DMS 273 (cell line): ENCODE measurements at regions not wholly inside any gene's neighbourhood (a gene's known extent, or its start where the extent isn't known, plus 50 kb on each side); places are given as distances from the start of the nearest gene placed in this dataset.
"Not testable (repeated sequence)": the region's sequence is repeated elsewhere in the genome, so short reads cannot be mapped to it uniquely, and the experiment has no call there.

Experiments used
- DNase-seq: peaks from one replicate; lab custom pipeline; 2025; ENCODE audit not compliant: unreplicated experiment; lab: John Stamatoyannopoulos, UW

- no peak for DNase-seq
Observed at GRCh38 chr15:96638793-96639192, 308.3 kb downstream of the NR2F2 start.

DNA sequence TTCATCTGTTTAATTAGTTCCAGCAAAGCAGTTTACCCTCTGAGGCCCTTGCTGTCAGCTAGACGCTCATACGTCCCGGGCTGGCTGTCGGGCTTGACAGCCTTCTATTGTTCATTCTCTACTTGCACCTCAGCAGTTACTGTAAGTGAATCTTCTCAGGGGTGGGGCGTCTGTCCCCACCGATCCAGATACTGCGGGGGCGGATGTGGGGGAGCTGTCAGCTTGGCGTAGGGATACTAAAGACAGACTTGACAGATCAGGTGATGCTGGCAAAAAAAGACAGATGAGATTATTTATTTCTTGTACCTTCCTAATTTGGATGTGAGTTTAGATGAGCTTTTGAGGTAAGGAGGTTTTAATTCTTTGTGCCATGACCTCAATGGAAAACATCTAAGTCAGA is 315.3 kb downstream of the NR2F2 start:
- no peak for DNase-seq

DNA sequence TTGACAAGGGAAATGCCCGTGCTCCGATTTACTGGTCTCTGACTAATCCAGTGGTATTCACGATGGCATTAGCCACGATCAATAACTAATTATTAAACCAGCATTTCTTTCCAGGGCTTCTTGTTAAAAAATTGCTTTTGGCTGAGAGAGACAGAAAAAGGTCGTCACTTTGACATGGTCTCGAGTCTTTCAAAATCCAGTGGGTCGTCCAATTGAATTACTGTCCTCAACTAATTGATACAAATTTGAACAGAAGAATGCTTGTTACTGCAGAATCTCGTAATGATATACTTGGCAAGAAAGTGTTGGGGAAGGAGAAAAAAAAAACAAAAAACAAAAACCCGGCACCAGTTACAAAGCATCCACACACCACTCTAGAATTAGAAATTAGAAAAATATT is 318.4 kb downstream of the NR2F2 start:
- no peak for DNase-seq

DNA sequence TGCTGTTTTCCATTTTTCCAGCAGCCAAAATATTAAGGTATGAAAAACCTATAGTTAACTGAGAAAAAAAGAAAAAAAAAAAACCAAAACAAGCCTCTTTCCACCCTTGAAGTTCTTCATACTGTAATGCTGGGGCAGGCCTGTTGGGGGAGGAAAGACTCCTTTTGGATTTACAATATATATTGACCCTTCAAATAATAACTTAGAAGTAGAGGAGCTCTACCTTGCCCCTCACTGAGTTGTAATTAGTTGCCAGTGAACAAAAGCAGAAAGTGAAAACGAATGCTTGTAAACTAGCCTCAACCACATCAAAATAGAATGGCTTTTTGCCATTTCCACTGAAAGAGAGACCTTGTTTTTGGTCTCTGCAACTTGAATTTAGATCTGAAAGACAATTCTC is 326.6 kb downstream of the NR2F2 start:
- no peak for DNase-seq

DNA sequence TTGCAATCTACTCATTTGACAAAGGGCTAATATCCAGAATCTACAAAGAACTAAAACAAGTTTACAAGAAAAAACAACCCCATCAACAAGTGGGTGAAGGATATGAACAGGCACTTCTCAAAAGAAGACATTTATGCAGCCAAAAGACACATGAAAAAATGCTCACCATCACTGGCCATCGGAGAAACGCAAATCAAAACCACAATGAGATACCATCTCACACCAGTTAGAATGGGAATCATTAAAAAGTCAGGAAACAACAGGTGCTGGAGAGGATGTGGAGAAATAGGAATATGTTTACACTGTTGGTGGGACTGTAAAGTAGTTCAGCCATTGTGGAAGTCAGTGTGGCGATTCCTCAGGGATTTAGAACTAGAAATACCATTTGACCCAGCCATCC is 336.5 kb downstream of the NR2F2 start:
- DNase-seq, result not testable (repeated sequence)

DNA sequence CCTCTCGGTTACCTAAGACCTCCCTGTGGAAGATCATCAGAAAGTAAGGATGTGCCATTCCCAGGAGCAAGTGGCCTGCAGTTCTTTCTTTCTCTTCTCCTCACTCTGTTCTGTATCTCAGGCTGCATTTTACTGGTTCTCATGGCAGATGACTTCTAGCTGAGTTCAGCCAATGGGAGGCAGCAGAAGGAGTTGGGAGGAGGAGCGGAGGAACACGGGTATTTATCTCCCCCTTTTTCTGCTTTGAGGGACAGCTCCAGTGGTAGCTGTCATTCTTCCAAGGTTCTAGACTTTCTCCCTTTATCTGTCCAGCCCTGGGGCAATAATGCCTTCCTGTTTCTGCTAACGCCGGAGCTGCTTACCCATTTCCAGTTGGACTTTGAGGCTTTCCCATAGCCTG is 339.9 kb downstream of the NR2F2 start:
- no peak for DNase-seq

DNA sequence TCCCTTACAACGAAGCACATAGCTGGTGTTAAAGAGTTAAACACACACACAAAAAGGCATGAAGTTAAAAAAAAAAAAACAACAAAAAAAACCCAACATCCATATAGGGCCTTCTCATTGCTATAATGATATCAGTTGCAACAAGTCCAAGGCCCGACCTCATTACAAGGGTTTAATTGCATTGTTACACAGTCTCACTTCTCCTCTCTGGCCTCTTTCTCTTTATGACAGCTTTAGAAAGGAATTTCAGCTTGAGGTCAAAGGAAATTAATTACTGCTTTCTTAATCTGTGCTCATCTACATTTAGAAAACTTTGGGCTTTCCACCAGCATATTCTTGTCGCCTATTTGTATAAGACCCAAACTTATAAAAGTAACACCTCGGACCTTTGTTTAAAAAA is 342.1 kb downstream of the NR2F2 start:
- no peak for DNase-seq

- no peak for DNase-seq
Observed at GRCh38 chr15:96678386-96678785, 347.9 kb downstream of the NR2F2 start.

DNA sequence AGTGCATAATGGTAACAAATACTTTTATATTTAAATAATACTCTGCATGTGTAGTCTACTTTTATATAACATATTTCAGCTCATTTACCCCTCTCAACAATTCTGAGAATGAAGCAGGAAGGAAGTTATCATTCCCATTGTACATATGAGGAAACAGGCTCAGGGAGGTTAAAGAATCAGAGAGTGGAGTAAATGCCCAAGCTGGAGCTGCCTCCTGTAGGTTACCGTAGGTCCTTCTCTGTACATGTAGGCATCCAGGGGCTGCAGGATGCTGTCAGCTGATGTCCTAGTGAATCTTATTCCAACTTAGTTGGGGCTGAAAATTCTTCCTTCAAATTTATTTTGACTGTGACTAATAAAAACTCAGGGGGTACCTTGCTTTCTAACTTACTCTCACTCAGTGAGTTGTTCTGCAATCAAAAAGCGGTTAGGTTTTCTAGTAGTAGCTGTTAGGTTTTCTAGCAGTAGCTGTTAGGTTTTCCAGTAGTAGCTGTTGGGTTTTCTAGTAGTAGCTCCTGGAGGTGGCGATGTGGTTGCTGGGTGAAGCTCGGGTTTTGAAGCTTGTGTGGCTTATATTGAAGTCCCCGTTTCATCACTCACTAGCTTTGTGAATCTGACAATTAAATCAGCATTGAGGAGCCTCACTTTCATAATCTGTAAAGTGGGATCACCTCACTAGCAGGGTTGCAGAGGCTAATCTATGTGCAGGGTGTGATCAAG is 357.0 kb downstream of the NR2F2 start:
- DNase-seq, result no peak

DNA sequence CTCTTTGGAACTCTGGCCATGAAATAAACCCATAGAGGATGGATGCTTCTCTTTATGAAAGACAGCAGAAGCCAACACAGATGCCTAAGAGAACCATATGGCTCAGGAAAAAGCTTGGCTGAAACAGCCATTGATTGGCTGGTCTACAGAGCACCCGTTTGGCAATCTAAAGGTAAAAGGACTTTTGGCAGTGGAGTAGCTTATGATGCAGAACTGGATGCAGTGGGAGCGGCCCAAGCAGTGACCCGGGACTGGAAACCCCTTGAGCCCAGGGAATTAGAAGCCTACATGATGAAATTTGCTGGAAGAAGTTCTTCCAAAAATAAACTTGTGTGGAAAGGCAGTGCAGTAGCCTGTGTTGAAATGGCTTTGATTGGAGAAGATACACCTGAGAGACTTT is 360.2 kb downstream of the NR2F2 start:
- DNase-seq, result no peak

DNA sequence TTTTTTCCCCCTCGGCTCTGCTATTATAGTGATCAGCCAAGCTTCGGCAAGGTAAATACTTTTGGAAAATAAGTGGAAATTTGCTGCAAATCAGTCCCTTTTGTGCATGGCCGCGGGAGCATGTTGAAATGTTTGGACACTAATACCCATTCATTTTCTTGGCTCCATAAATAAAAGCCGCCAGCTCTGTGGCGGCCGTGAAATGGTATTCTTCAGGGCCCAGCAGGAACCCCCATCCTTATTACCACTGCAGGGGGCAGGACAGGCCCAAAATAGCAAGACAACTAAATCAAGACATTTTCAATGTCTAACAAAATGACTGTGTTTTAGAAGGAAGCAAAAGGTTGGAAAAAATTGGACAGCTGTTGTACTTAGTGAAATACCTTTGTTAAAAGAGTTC is 362.3 kb downstream of the NR2F2 start:
- no peak for DNase-seq

GRCh38 chr15:96693515-96693914 is 363.0 kb downstream of the NR2F2 start:
- DNase-seq, result no peak

DNA sequence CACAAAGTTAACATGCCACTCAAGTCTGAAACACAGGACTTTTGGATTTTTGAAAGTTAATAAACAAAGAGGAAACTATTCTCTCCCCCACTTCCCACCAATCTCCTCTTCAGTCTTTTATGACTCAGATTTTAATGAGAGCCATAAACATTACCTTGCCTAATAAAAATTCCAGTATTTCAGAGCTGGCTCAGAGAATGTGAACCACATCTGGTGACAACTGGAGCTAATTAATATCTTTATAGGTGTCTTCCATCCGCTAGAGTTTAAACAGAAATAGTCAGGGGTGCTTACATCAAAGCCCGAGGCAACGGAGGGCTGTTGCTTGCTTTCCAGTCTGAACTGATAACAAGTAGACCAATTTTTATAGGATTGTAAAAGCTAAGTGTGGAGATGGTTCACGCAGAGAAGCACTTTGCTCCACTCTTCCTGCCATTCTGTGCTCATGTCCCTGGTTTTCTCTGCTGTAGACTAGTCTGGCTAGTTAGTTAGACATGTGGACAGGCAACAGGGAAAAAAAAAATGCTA is 363.6 kb downstream of the NR2F2 start:
- DNase-seq, result no peak

- no peak for DNase-seq
Observed at GRCh38 chr15:96695426-96695825, 364.9 kb downstream of the NR2F2 start.

- DNase-seq, result no peak
Observed at GRCh38 chr15:96699871-96700401, 369.4 kb downstream of the NR2F2 start.

- DNase-seq, result no peak
Observed at GRCh38 chr15:96700555-96700954, 370.1 kb downstream of the NR2F2 start.

GRCh38 chr15:96701443-96701842 is 370.9 kb downstream of the NR2F2 start:
- DNase-seq, result no peak

GRCh38 chr15:96701877-96702276 is 371.4 kb downstream of the NR2F2 start:
- DNase-seq, result no peak

DNA sequence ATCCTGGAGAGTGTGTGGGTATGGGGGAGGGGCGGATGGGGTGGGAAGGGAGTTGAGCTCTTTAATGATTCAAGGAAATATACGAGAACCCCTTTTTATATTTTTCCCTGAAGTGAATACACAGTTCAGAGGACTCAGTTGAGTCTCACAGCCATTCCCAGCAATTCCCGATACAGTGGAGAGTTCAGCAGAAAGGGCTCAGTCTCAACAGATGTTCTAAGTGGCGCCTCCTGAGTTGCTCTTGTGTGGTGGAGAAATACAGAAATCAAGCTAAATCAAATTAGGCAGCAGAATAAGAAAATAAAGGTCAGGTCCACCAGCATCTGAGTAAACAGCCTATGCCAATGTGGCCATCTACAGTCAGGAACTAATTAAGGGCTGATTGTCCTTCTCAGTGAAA is 372.1 kb downstream of the NR2F2 start:
- no peak for DNase-seq

DNA sequence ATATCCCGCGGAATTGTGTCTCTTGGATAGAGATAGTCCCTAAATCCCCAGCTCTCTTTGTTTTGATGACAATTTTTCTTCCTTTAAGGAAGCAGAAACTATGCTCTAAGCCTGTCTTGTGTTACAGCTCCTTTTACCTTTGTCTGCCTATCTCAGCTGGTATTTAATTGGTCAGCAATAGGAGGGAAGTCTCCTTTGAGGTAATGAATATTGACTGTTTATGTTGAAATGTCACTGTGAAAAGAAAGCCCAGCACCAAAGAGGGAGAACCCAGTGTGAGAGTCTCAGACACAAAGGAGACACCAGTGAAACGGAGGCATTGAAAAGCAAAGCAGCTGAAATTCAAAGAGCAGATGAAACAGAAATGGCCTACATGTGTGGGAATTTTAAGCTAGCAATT is 372.6 kb downstream of the NR2F2 start:
- DNase-seq, result no peak

- DNase-seq, result no peak
Observed at GRCh38 chr15:96703794-96704550, 373.5 kb downstream of the NR2F2 start.

DNA sequence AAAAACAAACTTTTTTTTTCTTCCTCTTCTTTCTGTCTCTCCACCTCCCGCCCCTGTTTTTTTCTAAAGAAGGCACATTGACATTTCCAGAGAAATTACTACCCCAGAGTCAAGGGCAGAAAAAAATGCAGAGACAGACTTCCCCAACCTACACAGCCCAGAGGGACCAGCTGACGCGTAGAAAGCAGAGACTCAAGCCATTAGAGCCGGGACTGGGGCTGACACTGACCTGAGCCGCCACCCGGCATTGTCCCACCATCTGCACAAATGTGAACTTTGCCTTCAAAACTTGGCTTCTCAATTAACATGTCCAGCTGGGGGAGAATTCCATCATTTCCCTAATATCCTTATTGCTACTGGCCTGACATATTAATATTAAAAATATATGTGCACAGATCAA is 385.6 kb downstream of the NR2F2 start:
- DNase-seq, result no peak
